ENCODE measurements at regions not wholly inside any gene's neighbourhood (a gene's known extent, or its start where the extent isn't known, plus 50 kb on each side); places are given as distances from the start of the nearest gene placed in this dataset.

GRCh38 chr6:11295969-11296368, 63.5 kb upstream of the NEDD9 start:
- Histone ChIP-seq H3K4me1 (ENCODE audit: control insufficient read depth, insufficient read depth, low read length) (no peaks in the 10 kb centered on the region), H3K27me3 (ENCODE audit: control insufficient read depth, insufficient read depth, low read length) (no peaks in the 10 kb centered on the region), H3K27ac (ENCODE audit: low read depth, low read length) (no peak overlapping the region), H3K36me3 (ENCODE audit: control insufficient read depth, insufficient read depth, low read length) (no peaks in the 10 kb centered on the region), H3K9me3 (ENCODE audit: control insufficient read depth, insufficient read depth, low read length) (no peaks in the 10 kb centered on the region), H3K4me3 (ENCODE audit: low read depth, low read length) (no peak overlapping the region)
- no peak for DNase-seq (ENCODE audit: low read depth in 4 of 6, low spot score in 6 of 6)
- no CpG with 5 or more reads among the region's 2 CpGs for WGBS (ENCODE audit: insufficient coverage)

DNA sequence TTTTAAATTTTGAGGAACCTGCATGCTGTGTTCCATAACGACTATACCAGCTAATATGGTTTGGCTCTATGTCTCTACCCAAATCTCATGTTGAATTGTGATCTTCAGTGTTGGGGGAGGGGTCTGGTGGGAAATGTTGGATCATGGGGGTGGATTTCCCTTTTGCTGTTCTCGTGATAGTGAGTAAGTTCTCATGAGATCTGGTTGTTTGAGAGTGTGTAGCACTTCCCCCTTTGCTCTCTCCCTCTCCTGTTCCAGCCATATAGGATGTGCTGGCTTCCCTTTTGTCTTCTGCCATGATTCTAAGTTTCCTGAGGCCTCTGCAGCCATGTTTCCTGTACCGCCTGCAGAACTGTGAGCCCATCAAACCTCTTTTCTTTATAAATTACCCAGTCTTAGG, 61.8 kb upstream of the NEDD9 start:
- WGBS (ENCODE audit: insufficient coverage), result no CpG with 5 or more reads among the region's 3 CpGs
- no peaks in the 10 kb centered on the region for H3K36me3 ChIP-seq (ENCODE audit: control insufficient read depth, insufficient read depth, low read length)
- H3K27ac ChIP-seq (ENCODE audit: low read depth, low read length), result no peak overlapping the region
- no peaks in the 10 kb centered on the region for H3K9me3 ChIP-seq (ENCODE audit: control insufficient read depth, insufficient read depth, low read length)
- DNase-seq (ENCODE audit: low read depth in 4 of 6, low spot score in 6 of 6), result no peak
- no peak overlapping the region for H3K4me3 ChIP-seq (ENCODE audit: low read depth, low read length)
- H3K27me3 ChIP-seq (ENCODE audit: control insufficient read depth, insufficient read depth, low read length), result no peaks in the 10 kb centered on the region
- no peaks in the 10 kb centered on the region for H3K4me1 ChIP-seq (ENCODE audit: control insufficient read depth, insufficient read depth, low read length)

- H3K4me3 ChIP-seq (ENCODE audit: low read depth, low read length), result no peak overlapping the region
- no peak for DNase-seq (ENCODE audit: low read depth in 4 of 6, low spot score in 6 of 6)
- no peaks in the 10 kb centered on the region for H3K9me3 ChIP-seq (ENCODE audit: control insufficient read depth, insufficient read depth, low read length)
- H3K27me3 ChIP-seq (ENCODE audit: control insufficient read depth, insufficient read depth, low read length), result no peaks in the 10 kb centered on the region
- H3K36me3 ChIP-seq (ENCODE audit: control insufficient read depth, insufficient read depth, low read length), result no peaks in the 10 kb centered on the region
- H3K27ac ChIP-seq (ENCODE audit: low read depth, low read length), result no peak overlapping the region
- no peaks in the 10 kb centered on the region for H3K4me1 ChIP-seq (ENCODE audit: control insufficient read depth, insufficient read depth, low read length)
Observed at GRCh38 chr6:11292594-11293236, 60.2 kb upstream of the NEDD9 start.

DNA sequence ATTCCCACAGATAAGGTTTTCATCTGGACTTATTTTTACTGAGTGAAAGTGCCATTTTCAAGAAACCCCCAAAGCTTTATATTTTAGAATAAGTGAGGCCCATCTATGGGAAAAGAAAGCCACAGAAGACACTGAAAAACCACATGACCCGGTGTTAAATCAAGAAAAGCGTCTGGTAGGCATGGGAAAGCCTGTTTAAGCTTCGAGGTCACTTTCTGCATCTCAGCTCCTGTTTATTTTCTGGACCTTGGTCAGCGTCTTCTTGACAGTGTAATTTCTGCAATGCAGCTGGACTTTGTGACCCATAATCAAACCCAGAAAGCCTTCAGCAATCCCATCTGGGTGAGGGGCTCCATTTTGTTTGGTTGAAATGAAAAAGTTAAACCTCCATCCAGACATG, 59.6 kb upstream of the NEDD9 start:
- H3K9me3 ChIP-seq (ENCODE audit: control insufficient read depth, insufficient read depth, low read length), result no peaks in the 10 kb centered on the region
- H3K4me3 ChIP-seq (ENCODE audit: low read depth, low read length), result no peak overlapping the region
- 97% methylated on average over 4 of the region's 4 CpGs for WGBS (ENCODE audit: insufficient coverage)
- H3K4me1 ChIP-seq (ENCODE audit: control insufficient read depth, insufficient read depth, low read length), result no peaks in the 10 kb centered on the region
- no peak overlapping the region for H3K27ac ChIP-seq (ENCODE audit: low read depth, low read length)
- DNase-seq (ENCODE audit: low read depth in 4 of 6, low spot score in 6 of 6), result no peak
- no peaks in the 10 kb centered on the region for H3K36me3 ChIP-seq (ENCODE audit: control insufficient read depth, insufficient read depth, low read length)
- no peaks in the 10 kb centered on the region for H3K27me3 ChIP-seq (ENCODE audit: control insufficient read depth, insufficient read depth, low read length)

GRCh38 chr6:11291582-11291981, 59.1 kb upstream of the NEDD9 start:
- no peak overlapping the region for H3K27ac ChIP-seq (ENCODE audit: low read depth, low read length)
- no peaks in the 10 kb centered on the region for H3K36me3 ChIP-seq (ENCODE audit: control insufficient read depth, insufficient read depth, low read length)
- DNase-seq (ENCODE audit: low read depth in 4 of 6, low spot score in 6 of 6), result no peak
- WGBS (ENCODE audit: insufficient coverage), result 86% methylated on average over 2 of the region's 4 CpGs
- no peak overlapping the region for H3K4me3 ChIP-seq (ENCODE audit: low read depth, low read length)
- no peaks in the 10 kb centered on the region for H3K9me3 ChIP-seq (ENCODE audit: control insufficient read depth, insufficient read depth, low read length)
- no peaks in the 10 kb centered on the region for H3K27me3 ChIP-seq (ENCODE audit: control insufficient read depth, insufficient read depth, low read length)
- no peaks in the 10 kb centered on the region for H3K4me1 ChIP-seq (ENCODE audit: control insufficient read depth, insufficient read depth, low read length)

GRCh38 chr6:11290027-11290426, 57.6 kb upstream of the NEDD9 start:
- no peak overlapping the region for H3K4me3 ChIP-seq (ENCODE audit: low read depth, low read length)
- H3K27ac ChIP-seq (ENCODE audit: low read depth, low read length), result no peak overlapping the region
- no peaks in the 10 kb centered on the region for H3K4me1 ChIP-seq (ENCODE audit: control insufficient read depth, insufficient read depth, low read length)
- WGBS (ENCODE audit: insufficient coverage), result 74% methylated on average over 6 of the region's 8 CpGs
- no peaks in the 10 kb centered on the region for H3K27me3 ChIP-seq (ENCODE audit: control insufficient read depth, insufficient read depth, low read length)
- no peaks in the 10 kb centered on the region for H3K9me3 ChIP-seq (ENCODE audit: control insufficient read depth, insufficient read depth, low read length)
- no peak for DNase-seq (ENCODE audit: low read depth in 4 of 6, low spot score in 6 of 6)
- H3K36me3 ChIP-seq (ENCODE audit: control insufficient read depth, insufficient read depth, low read length), result no peaks in the 10 kb centered on the region

DNA sequence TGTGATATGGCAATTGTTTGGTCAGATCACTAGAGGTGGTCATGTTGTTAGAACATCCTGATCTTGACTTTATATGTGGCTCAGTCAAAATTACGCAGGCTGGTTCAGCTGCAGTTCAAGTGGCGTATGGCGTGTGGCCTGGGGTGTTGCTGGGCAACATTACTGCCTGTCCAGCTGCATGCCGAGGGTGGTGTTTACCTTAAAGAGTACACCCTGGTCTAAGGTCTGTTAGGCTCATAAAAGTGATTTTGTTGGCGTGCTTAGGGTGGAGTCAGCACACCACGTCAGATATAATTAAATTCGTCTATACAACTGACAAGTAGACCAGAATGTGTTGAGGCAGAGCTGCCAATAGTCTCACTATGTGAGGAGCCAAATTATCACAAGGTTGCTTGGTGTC, 55.6 kb upstream of the NEDD9 start:
- H3K27me3 ChIP-seq (ENCODE audit: control insufficient read depth, insufficient read depth, low read length), result no peaks in the 10 kb centered on the region
- no peaks in the 10 kb centered on the region for H3K4me1 ChIP-seq (ENCODE audit: control insufficient read depth, insufficient read depth, low read length)
- DNase-seq (ENCODE audit: low read depth in 4 of 6, low spot score in 6 of 6), result no peak
- H3K4me3 ChIP-seq (ENCODE audit: low read depth, low read length), result no peak overlapping the region
- no peak overlapping the region for H3K27ac ChIP-seq (ENCODE audit: low read depth, low read length)
- 97% methylated on average over 5 of the region's 7 CpGs for WGBS (ENCODE audit: insufficient coverage)
- no peaks in the 10 kb centered on the region for H3K36me3 ChIP-seq (ENCODE audit: control insufficient read depth, insufficient read depth, low read length)
- H3K9me3 ChIP-seq (ENCODE audit: control insufficient read depth, insufficient read depth, low read length), result no peaks in the 10 kb centered on the region

- no peak overlapping the region for H3K4me3 ChIP-seq (ENCODE audit: low read depth, low read length)
- H3K36me3 ChIP-seq (ENCODE audit: control insufficient read depth, insufficient read depth, low read length), result no peaks in the 10 kb centered on the region
- H3K4me1 ChIP-seq (ENCODE audit: control insufficient read depth, insufficient read depth, low read length), result no peaks in the 10 kb centered on the region
- WGBS (ENCODE audit: insufficient coverage), result 73% methylated on average over 2 of the region's 4 CpGs
- no peak for DNase-seq (ENCODE audit: low read depth in 4 of 6, low spot score in 6 of 6)
- H3K27me3 ChIP-seq (ENCODE audit: control insufficient read depth, insufficient read depth, low read length), result no peaks in the 10 kb centered on the region
- H3K9me3 ChIP-seq (ENCODE audit: control insufficient read depth, insufficient read depth, low read length), result no peaks in the 10 kb centered on the region
- H3K27ac ChIP-seq (ENCODE audit: low read depth, low read length), result no peak overlapping the region
Observed at GRCh38 chr6:11284996-11285395, 52.5 kb upstream of the NEDD9 start.

DNA sequence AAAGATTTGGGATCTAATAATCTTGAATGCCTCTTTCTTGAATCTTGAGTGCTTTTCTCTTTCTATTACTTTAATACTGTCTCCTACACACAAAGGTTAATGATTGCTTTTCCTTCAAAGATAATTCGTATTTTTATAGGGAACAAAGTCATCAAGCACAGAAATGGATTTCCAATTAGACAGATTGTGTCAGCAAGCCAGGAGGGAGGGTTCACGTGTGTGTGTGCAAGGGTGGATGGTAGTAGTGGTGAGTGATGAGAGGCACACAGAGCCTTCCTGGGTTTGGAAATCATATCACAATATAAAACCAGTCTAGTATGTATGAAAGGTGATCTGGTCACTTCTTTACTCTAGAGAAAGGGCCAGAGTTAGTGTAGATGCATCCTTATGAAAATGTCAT, 51.2 kb upstream of the NEDD9 start:
- H3K27ac ChIP-seq (ENCODE audit: low read depth, low read length), result no peak overlapping the region
- no peaks in the 10 kb centered on the region for H3K36me3 ChIP-seq (ENCODE audit: control insufficient read depth, insufficient read depth, low read length)
- H3K9me3 ChIP-seq (ENCODE audit: control insufficient read depth, insufficient read depth, low read length), result no peaks in the 10 kb centered on the region
- no peaks in the 10 kb centered on the region for H3K4me1 ChIP-seq (ENCODE audit: control insufficient read depth, insufficient read depth, low read length)
- no peak overlapping the region for H3K4me3 ChIP-seq (ENCODE audit: low read depth, low read length)
- no CpG with 5 or more reads among the region's 2 CpGs for WGBS (ENCODE audit: insufficient coverage)
- no peak for DNase-seq (ENCODE audit: low read depth in 4 of 6, low spot score in 6 of 6)
- H3K27me3 ChIP-seq (ENCODE audit: control insufficient read depth, insufficient read depth, low read length), result no peaks in the 10 kb centered on the region

DNA sequence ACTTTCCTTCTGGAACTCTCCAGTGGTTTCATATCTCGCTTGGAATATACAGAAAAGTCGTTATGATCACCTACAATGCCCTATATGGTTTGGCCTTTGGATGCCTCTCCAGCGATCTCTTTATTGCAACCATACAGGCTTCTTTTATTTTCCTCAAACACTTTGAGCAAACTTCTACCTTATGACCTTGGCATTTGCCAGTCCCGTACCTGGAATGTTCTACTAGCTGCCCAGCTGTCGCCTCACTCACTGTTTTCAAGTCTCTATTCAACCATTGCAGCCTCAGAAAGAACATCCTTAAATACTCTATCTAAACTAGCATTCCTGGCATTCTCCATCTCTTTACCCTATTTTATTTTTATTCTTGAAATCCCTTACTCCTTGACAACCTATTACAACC, 50.4 kb upstream of the NEDD9 start:
- Histone ChIP-seq H3K4me3 (ENCODE audit: low read depth, low read length) (no peak overlapping the region), H3K36me3 (ENCODE audit: control insufficient read depth, insufficient read depth, low read length) (no peaks in the 10 kb centered on the region), H3K4me1 (ENCODE audit: control insufficient read depth, insufficient read depth, low read length) (peaks cover 2% of the 10 kb centered on the region), H3K9me3 (ENCODE audit: control insufficient read depth, insufficient read depth, low read length) (no peaks in the 10 kb centered on the region), H3K27ac (ENCODE audit: low read depth, low read length) (no peak overlapping the region), H3K27me3 (ENCODE audit: control insufficient read depth, insufficient read depth, low read length) (no peaks in the 10 kb centered on the region)
- DNase-seq (ENCODE audit: low read depth in 4 of 6, low spot score in 6 of 6), result no peak
- WGBS (ENCODE audit: insufficient coverage), result 100% methylated on average over 5 of the region's 5 CpGs
